Astrocyte (in vitro differentiated cells and primary cell): ENCODE measurements at regions not wholly inside any gene's neighbourhood (a gene's known extent, or its start where the extent isn't known, plus 50 kb on each side); places are given as distances from the start of the nearest gene placed in this dataset.

ENCODE experiments used
- CTCF ChIP-seq: IDR thresholded peaks from 2 replicates; pipeline ENCODE4 v1.5.1; 2011; ENCODE audit warnings: low read depth, mild to moderate bottlenecking, inconsistent platforms, low read length, moderate library complexity; ENCODE audit not compliant: insufficient read depth
- EZH2 ChIP-seq: IDR thresholded peaks from 2 replicates; pipeline ENCODE4 v1.6.1; 2012; ENCODE audit warnings: mild to moderate bottlenecking, low read length, inconsistent platforms; ENCODE audit not compliant: insufficient read depth

GRCh38 chr2:18741895-18742732 is 152.7 kb upstream of the NT5C1B start:
- TF ChIP-seq EZH2 (no peak), CTCF (no peak)
